ENCODE measurements at regions not wholly inside any gene's neighbourhood (a gene's known extent, or its start where the extent isn't known, plus 50 kb on each side); places are given as distances from the start of the nearest gene placed in this dataset.
"Not testable (repeated sequence)": the region's sequence is repeated elsewhere in the genome, so short reads cannot be mapped to it uniquely, and the experiment has no call there.

DNA sequence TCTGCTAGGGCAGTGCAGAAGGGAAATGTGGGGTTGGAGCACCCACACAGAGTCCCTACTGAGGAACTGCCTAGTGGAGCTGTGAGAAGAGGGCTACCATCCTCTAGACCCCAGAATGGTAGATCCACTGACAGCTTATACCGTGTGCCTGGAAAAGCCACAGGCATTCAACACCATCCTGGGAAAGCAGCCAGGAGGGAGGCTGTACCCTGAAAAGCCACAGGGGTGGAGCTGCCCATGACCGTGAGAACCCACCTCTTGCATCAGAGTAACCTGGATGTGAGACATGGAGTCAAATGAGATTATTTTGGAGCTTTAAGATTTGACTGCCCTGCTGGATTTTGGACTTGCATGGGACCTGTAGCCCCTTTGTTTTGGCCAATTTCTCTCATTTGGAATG lies 827.1 kb upstream of the IGFBP7 start:
- TF ChIP-seq, protein P1, sequence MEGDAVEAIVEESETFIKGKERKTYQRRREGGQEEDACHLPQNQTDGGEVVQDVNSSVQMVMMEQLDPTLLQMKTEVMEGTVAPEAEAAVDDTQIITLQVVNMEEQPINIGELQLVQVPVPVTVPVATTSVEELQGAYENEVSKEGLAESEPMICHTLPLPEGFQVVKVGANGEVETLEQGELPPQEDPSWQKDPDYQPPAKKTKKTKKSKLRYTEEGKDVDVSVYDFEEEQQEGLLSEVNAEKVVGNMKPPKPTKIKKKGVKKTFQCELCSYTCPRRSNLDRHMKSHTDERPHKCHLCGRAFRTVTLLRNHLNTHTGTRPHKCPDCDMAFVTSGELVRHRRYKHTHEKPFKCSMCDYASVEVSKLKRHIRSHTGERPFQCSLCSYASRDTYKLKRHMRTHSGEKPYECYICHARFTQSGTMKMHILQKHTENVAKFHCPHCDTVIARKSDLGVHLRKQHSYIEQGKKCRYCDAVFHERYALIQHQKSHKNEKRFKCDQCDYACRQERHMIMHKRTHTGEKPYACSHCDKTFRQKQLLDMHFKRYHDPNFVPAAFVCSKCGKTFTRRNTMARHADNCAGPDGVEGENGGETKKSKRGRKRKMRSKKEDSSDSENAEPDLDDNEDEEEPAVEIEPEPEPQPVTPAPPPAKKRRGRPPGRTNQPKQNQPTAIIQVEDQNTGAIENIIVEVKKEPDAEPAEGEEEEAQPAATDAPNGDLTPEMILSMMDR (IDR thresholded peaks at IDR 0.05): not testable (repeated sequence)
- TF ChIP-seq POLR2A, EP300 (IDR thresholded peaks at IDR 0.05): not testable (repeated sequence)
